ENCODE measurements at regions not wholly inside any gene's neighbourhood (a gene's known extent, or its start where the extent isn't known, plus 50 kb on each side); places are given as distances from the start of the nearest gene placed in this dataset.

GRCh38 chr13:37456041-37456440 lies 142.5 kb downstream of the POSTN start:
- TF ChIP-seq POLR2A (IDR thresholded peaks at IDR 0.05; ENCODE audit: low read length) (no peak), GATA1 (IDR thresholded peaks at IDR 0.05; ENCODE audit: low read depth, low read length) (no peak)
